ENCODE measurements at regions not wholly inside any gene's neighbourhood (a gene's known extent, or its start where the extent isn't known, plus 50 kb on each side); places are given as distances from the start of the nearest gene placed in this dataset.

GRCh38 chr12:77229640-77230442 is 164.5 kb upstream of the E2F7 start:
- no peaks in the 10 kb centered on the region for H3K36me3 Mint-ChIP-seq (ENCODE audit: low read depth)
- intact Hi-C loops (cut with micrococcal nuclease), result no loop called here
- no peak overlapping the region for H3K4me3 Mint-ChIP-seq
- no peak for TF ChIP-seq CTCF (IDR thresholded peaks at IDR 0.05)
- CTCF ChIA-PET, result no interaction called here
- ATAC-seq, result no peak
- DNase-seq, result no peak
- H3K9me3 Mint-ChIP-seq, result no peaks in the 10 kb centered on the region
- POLR2A ChIA-PET, result no interaction called here
- H3K27ac Mint-ChIP-seq, result no peak overlapping the region
- H3K4me1 Mint-ChIP-seq (ENCODE audit: low read depth), result no peaks in the 10 kb centered on the region
- H3K27me3 Mint-ChIP-seq, result no peaks in the 10 kb centered on the region

GRCh38 chr12:77228376-77228775 is 163.0 kb upstream of the E2F7 start:
- DNase-seq (no peak), ATAC-seq (no peak)
- no peak overlapping the region for H3K27ac Mint-ChIP-seq
- ChIA-PET CTCF (no interaction called here), POLR2A (no interaction called here)
- H3K36me3 Mint-ChIP-seq (ENCODE audit: low read depth), result no peaks in the 10 kb centered on the region
- TF ChIP-seq CTCF (IDR thresholded peaks at IDR 0.05), result no peak
- H3K9me3 Mint-ChIP-seq, result no peaks in the 10 kb centered on the region
- intact Hi-C loops (cut with micrococcal nuclease), result no loop called here
- H3K27me3 Mint-ChIP-seq, result no peaks in the 10 kb centered on the region
- no peak overlapping the region for H3K4me3 Mint-ChIP-seq
- H3K4me1 Mint-ChIP-seq (ENCODE audit: low read depth), result no peaks in the 10 kb centered on the region

GRCh38 chr12:77226368-77226767 is 161.0 kb upstream of the E2F7 start:
- intact Hi-C loops (cut with micrococcal nuclease), result no loop called here
- ATAC-seq, result no peak
- CTCF ChIA-PET, result no interaction called here
- Mint-ChIP-seq H3K4me3 (no peak overlapping the region), H3K36me3 (ENCODE audit: low read depth) (no peaks in the 10 kb centered on the region), H3K9me3 (no peaks in the 10 kb centered on the region), H3K27me3 (no peaks in the 10 kb centered on the region), H3K27ac (no peak overlapping the region), H3K4me1 (ENCODE audit: low read depth) (no peaks in the 10 kb centered on the region)
- no peak for DNase-seq
- POLR2A ChIA-PET, result no interaction called here
- no peak for TF ChIP-seq CTCF (IDR thresholded peaks at IDR 0.05)

- DNase-seq (no peak), ATAC-seq (no peak)
- Mint-ChIP-seq H3K9me3 (no peaks in the 10 kb centered on the region), H3K4me1 (ENCODE audit: low read depth) (no peaks in the 10 kb centered on the region), H3K36me3 (ENCODE audit: low read depth) (no peaks in the 10 kb centered on the region), H3K27me3 (no peaks in the 10 kb centered on the region), H3K4me3 (no peak overlapping the region), H3K27ac (no peak overlapping the region)
- intact Hi-C loops (cut with micrococcal nuclease), result no loop called here
- POLR2A ChIA-PET, result no interaction called here
- CTCF ChIA-PET, result no interaction called here
- TF ChIP-seq CTCF (IDR thresholded peaks at IDR 0.05), result no peak
Measured at GRCh38 chr12:77225373-77225772, 160.0 kb upstream of the E2F7 start.

GRCh38 chr12:77224346-77224745 is 159.0 kb upstream of the E2F7 start:
- Mint-ChIP-seq H3K4me3 (no peak overlapping the region), H3K27ac (no peak overlapping the region), H3K9me3 (no peaks in the 10 kb centered on the region), H3K27me3 (no peaks in the 10 kb centered on the region), H3K4me1 (ENCODE audit: low read depth) (no peaks in the 10 kb centered on the region), H3K36me3 (ENCODE audit: low read depth) (no peaks in the 10 kb centered on the region)
- DNase-seq (no peak), ATAC-seq (no peak)
- ChIA-PET POLR2A (no interaction called here), CTCF (no interaction called here)
- intact Hi-C loops (cut with micrococcal nuclease), result no loop called here
- no peak for TF ChIP-seq CTCF (IDR thresholded peaks at IDR 0.05)
